SJSA1 (cell line): ENCODE measurements at regions not wholly inside any gene's neighbourhood (a gene's known extent, or its start where the extent isn't known, plus 50 kb on each side); places are given as distances from the start of the nearest gene placed in this dataset.

Source experiments
- DNase-seq, 2 experiments: peaks; one replicate each; pipeline ENCODE4 v3.0.0-alpha.2; 2015 to 2020; ENCODE audit warnings: low spot score in 2 of 2, low read depth in 1 of 2
- H3K27ac ChIP-seq: fragments of 250-450 bp; sonication (Bioruptor Pico); 2 replicates; pipeline ENCODE4 v1.5.1; 2020; ENCODE audit warnings: mild to moderate bottlenecking, moderate library complexity
- H3K27me3 ChIP-seq: fragments of 250-450 bp; sonication (Bioruptor Pico); replicated peaks from 2 replicates; pipeline ENCODE4 v1.5.1; 2020; ENCODE audit warnings: mild to moderate bottlenecking, moderate library complexity
- H3K36me3 ChIP-seq: fragments of 250-450 bp; sonication (Bioruptor Pico); 2 replicates; pipeline ENCODE4 v1.5.1; 2020; ENCODE audit warnings: mild to moderate bottlenecking
- H3K4me1 ChIP-seq: fragments of 250-450 bp; sonication (Bioruptor Pico); replicated peaks from 2 replicates; pipeline ENCODE4 v1.6.1; 2021; ENCODE audit warnings: mild to moderate bottlenecking
- H3K4me3 ChIP-seq: fragments of 250-450 bp; sonication (Bioruptor Pico); 2 replicates; pipeline ENCODE4 v1.5.1; 2020; ENCODE audit warnings: mild to moderate bottlenecking
- H3K9me3 ChIP-seq: fragments of 250-450 bp; sonication (Bioruptor Pico); replicated peaks from 2 replicates; pipeline ENCODE4 v1.5.1; 2020; ENCODE audit warnings: mild to moderate bottlenecking

GRCh38 chr3:116586285-116586944 is 123.2 kb upstream of the TUSC7 start:
- H3K36me3 ChIP-seq: no peaks in the 10 kb centered on the region
- H3K9me3 ChIP-seq: no peaks in the 10 kb centered on the region
- no peak overlapping the region for H3K27ac ChIP-seq
- no peak for DNase-seq
- H3K27me3 ChIP-seq: no peaks in the 10 kb centered on the region
- H3K4me3 ChIP-seq: no peak overlapping the region
- H3K4me1 ChIP-seq: no peaks in the 10 kb centered on the region

- Histone ChIP-seq H3K27ac (no peak overlapping the region), H3K4me3 (no peak overlapping the region), H3K36me3 (no peaks in the 10 kb centered on the region), H3K9me3 (no peaks in the 10 kb centered on the region), H3K27me3 (no peaks in the 10 kb centered on the region), H3K4me1 (no peaks in the 10 kb centered on the region)
- DNase-seq: no peak
Measured at GRCh38 chr3:116591236-116591635, 118.3 kb upstream of the TUSC7 start.

- Histone ChIP-seq H3K4me3 (no peak overlapping the region), H3K27me3 (no peaks in the 10 kb centered on the region; the same call in 1 of the 2 replicates), H3K9me3 (no peaks in the 10 kb centered on the region), H3K4me1 (no peaks in the 10 kb centered on the region), H3K36me3 (no peaks in the 10 kb centered on the region), H3K27ac (no peak overlapping the region)
- no peak for DNase-seq
Measured at GRCh38 chr3:116601206-116601605, 108.4 kb upstream of the TUSC7 start.

- Histone ChIP-seq H3K9me3 (no peaks in the 10 kb centered on the region), H3K27me3 (no peaks in the 10 kb centered on the region; the same call in 1 of the 2 replicates), H3K27ac (no peak overlapping the region), H3K4me3 (no peak overlapping the region), H3K36me3 (no peaks in the 10 kb centered on the region), H3K4me1 (no peaks in the 10 kb centered on the region)
- no peak for DNase-seq
Measured at GRCh38 chr3:116607205-116607604, 102.4 kb upstream of the TUSC7 start.

- no peak overlapping the region for H3K27ac ChIP-seq
- H3K4me3 ChIP-seq: no peak overlapping the region
- H3K4me1 ChIP-seq: no peaks in the 10 kb centered on the region
- no peaks in the 10 kb centered on the region for H3K9me3 ChIP-seq
- H3K36me3 ChIP-seq: no peaks in the 10 kb centered on the region
- no peak for DNase-seq
- H3K27me3 ChIP-seq: no peaks in the 10 kb centered on the region; the same call in 1 of the 2 replicates
Measured at GRCh38 chr3:116610124-116610523, 99.5 kb upstream of the TUSC7 start.

- Histone ChIP-seq H3K4me3 (no peak overlapping the region), H3K4me1 (no peaks in the 10 kb centered on the region)
- peak in 1 of 2 experiments; percentile 2 for DNase-seq
Measured at GRCh38 chr3:116614795-116615362, 94.7 kb upstream of the TUSC7 start.

GRCh38 chr3:116618138-116618537 is 91.4 kb upstream of the TUSC7 start:
- Histone ChIP-seq H3K36me3 (no peaks in the 10 kb centered on the region), H3K27ac (no peak overlapping the region), H3K4me1 (no peaks in the 10 kb centered on the region), H3K27me3 (no peaks in the 10 kb centered on the region), H3K9me3 (no peaks in the 10 kb centered on the region), H3K4me3 (no peak overlapping the region)
- DNase-seq: no peak

More at GRCh38 chr3:116614795-116615362, 94.7 kb upstream of the TUSC7 start:
- Histone ChIP-seq H3K9me3 (no peaks in the 10 kb centered on the region), H3K36me3 (no peaks in the 10 kb centered on the region), H3K27ac (no peak overlapping the region), H3K27me3 (no peaks in the 10 kb centered on the region; the same call in 1 of the 2 replicates)

- Histone ChIP-seq H3K27me3 (no peaks in the 10 kb centered on the region), H3K36me3 (no peaks in the 10 kb centered on the region), H3K27ac (no peak overlapping the region), H3K4me1 (no peaks in the 10 kb centered on the region), H3K9me3 (no peaks in the 10 kb centered on the region), H3K4me3 (no peak overlapping the region)
- DNase-seq: no peak
Measured at GRCh38 chr3:116618930-116619329, 90.6 kb upstream of the TUSC7 start.

GRCh38 chr3:116630494-116630893 is 79.1 kb upstream of the TUSC7 start:
- Histone ChIP-seq H3K27me3 (no peaks in the 10 kb centered on the region), H3K27ac (no peak overlapping the region), H3K36me3 (no peaks in the 10 kb centered on the region), H3K4me1 (no peaks in the 10 kb centered on the region), H3K4me3 (no peak overlapping the region), H3K9me3 (no peaks in the 10 kb centered on the region)
- DNase-seq: no peak

GRCh38 chr3:116639641-116640040 is 69.9 kb upstream of the TUSC7 start:
- Histone ChIP-seq H3K4me1 (no peaks in the 10 kb centered on the region), H3K27me3 (no peaks in the 10 kb centered on the region), H3K4me3 (no peak overlapping the region), H3K27ac (no peak overlapping the region), H3K9me3 (no peaks in the 10 kb centered on the region), H3K36me3 (no peaks in the 10 kb centered on the region)
- DNase-seq: no peak

- H3K27me3 ChIP-seq: no peaks in the 10 kb centered on the region
- no peaks in the 10 kb centered on the region for H3K9me3 ChIP-seq
- H3K27ac ChIP-seq: no peak overlapping the region
- no peaks in the 10 kb centered on the region for H3K36me3 ChIP-seq
- no peak overlapping the region for H3K4me3 ChIP-seq
- H3K4me1 ChIP-seq: no peaks in the 10 kb centered on the region
- no peak for DNase-seq
Measured at GRCh38 chr3:116640109-116640508, 69.5 kb upstream of the TUSC7 start.

- Histone ChIP-seq H3K36me3 (no peaks in the 10 kb centered on the region), H3K27ac (no peak overlapping the region), H3K4me3 (no peak overlapping the region), H3K27me3 (no peaks in the 10 kb centered on the region), H3K4me1 (no peaks in the 10 kb centered on the region), H3K9me3 (no peaks in the 10 kb centered on the region)
- no peak for DNase-seq
Measured at GRCh38 chr3:116643001-116643400, 66.6 kb upstream of the TUSC7 start.

- H3K4me3 ChIP-seq: no peak overlapping the region
- H3K27me3 ChIP-seq: no peaks in the 10 kb centered on the region
- H3K4me1 ChIP-seq: no peaks in the 10 kb centered on the region
- no peaks in the 10 kb centered on the region for H3K36me3 ChIP-seq
- no peaks in the 10 kb centered on the region for H3K9me3 ChIP-seq
- H3K27ac ChIP-seq: no peak overlapping the region
- DNase-seq: no peak
Measured at GRCh38 chr3:116647996-116648395, 61.6 kb upstream of the TUSC7 start.
